ENCODE measurements at regions not wholly inside any gene's neighbourhood (a gene's known extent, or its start where the extent isn't known, plus 50 kb on each side); places are given as distances from the start of the nearest gene placed in this dataset.

- Mint-ChIP-seq H3K27ac (ENCODE audit: low read depth) (no peak overlapping the region), H3K4me1 (no peaks in the 10 kb centered on the region), H3K4me3 (no peak overlapping the region), H3K9me3 (peaks cover 15% of the 10 kb centered on the region), H3K36me3 (ENCODE audit: insufficient read depth) (no peaks in the 10 kb centered on the region), H3K27me3 (no peaks in the 10 kb centered on the region)
- no peak for ATAC-seq (replicated peaks; ENCODE audit: extremely low read depth, poor library complexity, severe bottlenecking)
- no peak for DNase-seq (ENCODE audit: low spot score in 2 of 2)
Measured at GRCh38 chr7:85480666-85481065, 293.8 kb upstream of the SEMA3D start.

- ATAC-seq (replicated peaks; ENCODE audit: extremely low read depth, poor library complexity, severe bottlenecking) (no peak), DNase-seq (ENCODE audit: low spot score in 2 of 2) (no peak)
- peaks cover 15% of the 10 kb centered on the region for H3K9me3 Mint-ChIP-seq
- H3K27ac Mint-ChIP-seq (ENCODE audit: low read depth) = no peak overlapping the region
- no peaks in the 10 kb centered on the region for H3K4me1 Mint-ChIP-seq
- no peaks in the 10 kb centered on the region for H3K36me3 Mint-ChIP-seq (ENCODE audit: insufficient read depth)
- no peaks in the 10 kb centered on the region for H3K27me3 Mint-ChIP-seq
- H3K4me3 Mint-ChIP-seq = no peak overlapping the region
Measured at GRCh38 chr7:85479918-85480643, 293.2 kb upstream of the SEMA3D start.

GRCh38 chr7:85478530-85478929 lies 291.7 kb upstream of the SEMA3D start:
- no peak for DNase-seq (ENCODE audit: low spot score in 2 of 2)
- Mint-ChIP-seq H3K27ac (ENCODE audit: low read depth) (no peak overlapping the region), H3K36me3 (ENCODE audit: insufficient read depth) (no peaks in the 10 kb centered on the region), H3K4me3 (no peak overlapping the region), H3K9me3 (peaks cover 15% of the 10 kb centered on the region), H3K27me3 (no peaks in the 10 kb centered on the region), H3K4me1 (no peaks in the 10 kb centered on the region)
- ATAC-seq (replicated peaks; ENCODE audit: extremely low read depth, poor library complexity, severe bottlenecking) = no peak

- no peak overlapping the region for H3K4me3 Mint-ChIP-seq
- no peaks in the 10 kb centered on the region for H3K4me1 Mint-ChIP-seq
- DNase-seq (ENCODE audit: low spot score in 2 of 2) (no peak), ATAC-seq (replicated peaks; ENCODE audit: extremely low read depth, poor library complexity, severe bottlenecking) (no peak)
- no peak overlapping the region for H3K27ac Mint-ChIP-seq (ENCODE audit: low read depth)
- no peaks in the 10 kb centered on the region for H3K36me3 Mint-ChIP-seq (ENCODE audit: insufficient read depth)
- H3K9me3 Mint-ChIP-seq = peaks cover 13% of the 10 kb centered on the region
- no peaks in the 10 kb centered on the region for H3K27me3 Mint-ChIP-seq
Measured at GRCh38 chr7:85475476-85475875, 288.6 kb upstream of the SEMA3D start.

DNA sequence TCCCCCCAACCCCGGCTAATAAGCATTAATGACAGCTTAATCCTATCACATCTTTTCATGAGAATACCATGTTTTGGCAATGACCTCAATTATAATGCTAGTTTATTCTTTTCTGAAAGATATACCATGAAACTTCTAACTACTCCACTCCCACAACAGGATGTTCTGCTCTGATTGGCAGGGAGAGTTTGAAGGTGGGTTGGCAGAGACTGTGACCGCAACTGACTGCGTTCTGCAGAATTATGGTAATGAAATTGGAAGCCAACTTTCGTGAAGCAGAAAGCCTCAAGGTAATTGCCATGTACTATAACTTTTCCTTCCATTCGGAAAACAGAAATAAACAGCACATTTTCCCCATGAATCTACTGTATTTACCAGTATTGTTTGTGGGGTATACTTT lies 288.2 kb upstream of the SEMA3D start:
- ATAC-seq (replicated peaks; ENCODE audit: extremely low read depth, poor library complexity, severe bottlenecking) (no peak), DNase-seq (ENCODE audit: low spot score in 2 of 2) (no peak)
- Mint-ChIP-seq H3K4me3 (no peak overlapping the region), H3K36me3 (ENCODE audit: insufficient read depth) (no peaks in the 10 kb centered on the region), H3K27ac (ENCODE audit: low read depth) (no peak overlapping the region), H3K4me1 (no peaks in the 10 kb centered on the region), H3K27me3 (no peaks in the 10 kb centered on the region), H3K9me3 (peaks cover 9% of the 10 kb centered on the region)

GRCh38 chr7:85474234-85474633 lies 287.4 kb upstream of the SEMA3D start:
- Mint-ChIP-seq H3K36me3 (ENCODE audit: insufficient read depth) (no peaks in the 10 kb centered on the region), H3K4me1 (no peaks in the 10 kb centered on the region), H3K9me3 (peaks cover 6% of the 10 kb centered on the region), H3K4me3 (no peak overlapping the region), H3K27me3 (no peaks in the 10 kb centered on the region), H3K27ac (ENCODE audit: low read depth) (no peak overlapping the region)
- DNase-seq (ENCODE audit: low spot score in 2 of 2) (no peak), ATAC-seq (replicated peaks; ENCODE audit: extremely low read depth, poor library complexity, severe bottlenecking) (no peak)

DNA sequence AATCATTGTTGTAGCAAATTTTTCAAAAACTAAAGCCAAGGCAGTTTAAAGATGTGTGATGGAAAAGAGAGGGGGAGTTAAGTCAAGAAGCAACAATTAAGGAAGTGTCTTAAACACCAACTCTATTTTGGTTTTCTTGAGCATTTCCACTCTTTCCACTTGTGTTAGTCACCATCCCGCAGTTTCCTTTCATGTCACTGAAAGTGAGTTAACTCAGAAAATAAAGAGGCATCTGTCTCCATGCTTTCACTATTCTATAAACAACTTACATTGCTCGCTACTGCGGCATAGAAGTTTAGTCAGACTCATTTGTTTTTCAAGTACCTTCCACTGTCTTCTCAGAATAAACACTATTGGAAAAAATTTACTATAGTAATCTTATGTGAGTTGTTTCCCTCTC lies 284.9 kb upstream of the SEMA3D start:
- DNase-seq (ENCODE audit: low spot score in 2 of 2) (no peak), ATAC-seq (replicated peaks; ENCODE audit: extremely low read depth, poor library complexity, severe bottlenecking) (no peak)
- no peaks in the 10 kb centered on the region for H3K4me1 Mint-ChIP-seq
- H3K4me3 Mint-ChIP-seq = no peak overlapping the region
- no peak overlapping the region for H3K27ac Mint-ChIP-seq (ENCODE audit: low read depth)
- peaks cover 2% of the 10 kb centered on the region for H3K36me3 Mint-ChIP-seq (ENCODE audit: insufficient read depth)
- H3K9me3 Mint-ChIP-seq = peaks cover 11% of the 10 kb centered on the region
- no peaks in the 10 kb centered on the region for H3K27me3 Mint-ChIP-seq

DNA sequence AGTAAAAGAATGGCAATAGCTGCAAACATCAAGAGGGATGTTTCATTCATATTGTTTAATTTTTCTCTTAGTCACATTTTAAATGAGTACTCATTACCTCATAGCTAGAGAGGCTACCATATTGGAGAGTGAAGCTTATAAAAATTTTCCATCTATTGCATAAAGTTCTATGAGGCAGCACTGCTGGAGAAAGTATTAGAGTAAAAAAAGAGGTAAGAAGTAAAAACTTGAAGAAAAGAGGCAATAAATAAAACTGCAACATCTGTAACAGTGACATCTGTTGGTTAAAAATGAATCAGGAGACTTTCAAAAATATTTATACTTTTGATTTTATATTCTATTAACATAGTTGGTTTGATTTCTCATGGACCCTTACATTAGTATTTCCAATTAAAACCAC lies 284.5 kb upstream of the SEMA3D start:
- Mint-ChIP-seq H3K9me3 (peaks cover 11% of the 10 kb centered on the region), H3K27ac (ENCODE audit: low read depth) (no peak overlapping the region), H3K27me3 (no peaks in the 10 kb centered on the region), H3K36me3 (ENCODE audit: insufficient read depth) (peaks cover 2% of the 10 kb centered on the region), H3K4me1 (no peaks in the 10 kb centered on the region), H3K4me3 (no peak overlapping the region)
- ATAC-seq (replicated peaks; ENCODE audit: extremely low read depth, poor library complexity, severe bottlenecking) (no peak), DNase-seq (ENCODE audit: low spot score in 2 of 2) (no peak)

DNA sequence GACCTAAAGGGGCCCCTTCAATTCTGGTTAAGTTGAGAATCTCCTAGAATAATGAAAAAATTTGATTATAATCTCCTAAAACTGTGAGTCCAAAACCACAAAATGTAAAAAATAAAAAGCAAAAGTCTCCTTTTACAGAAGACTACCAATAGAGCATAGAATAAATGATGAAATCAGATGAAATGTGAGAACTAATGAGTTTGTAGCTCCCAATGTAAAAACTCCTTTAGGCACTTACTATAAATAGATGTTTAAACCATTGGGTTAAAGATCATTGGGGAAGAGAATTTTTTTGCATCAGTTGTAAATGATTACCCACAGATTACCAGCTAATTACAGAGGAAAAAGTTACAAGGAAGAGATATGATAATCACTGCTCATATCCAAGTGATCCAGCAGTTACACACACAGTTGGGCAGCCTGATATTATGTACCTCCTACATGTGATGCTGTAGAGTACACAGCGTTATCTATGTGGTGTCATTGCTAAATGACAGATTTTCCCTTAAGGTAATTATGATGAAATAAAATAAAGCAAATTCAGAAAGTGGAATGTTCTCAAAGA lies 282.7 kb upstream of the SEMA3D start:
- Mint-ChIP-seq H3K36me3 (ENCODE audit: insufficient read depth) (peaks cover 2% of the 10 kb centered on the region), H3K27me3 (no peaks in the 10 kb centered on the region), H3K27ac (ENCODE audit: low read depth) (no peak overlapping the region), H3K4me1 (no peaks in the 10 kb centered on the region), H3K9me3 (peaks cover 11% of the 10 kb centered on the region), H3K4me3 (no peak overlapping the region)
- DNase-seq (ENCODE audit: low spot score in 2 of 2) (no peak), ATAC-seq (replicated peaks; ENCODE audit: extremely low read depth, poor library complexity, severe bottlenecking) (no peak)

GRCh38 chr7:85464042-85464651 lies 277.3 kb upstream of the SEMA3D start:
- Mint-ChIP-seq H3K4me3 (no peak overlapping the region), H3K27me3 (no peaks in the 10 kb centered on the region), H3K9me3 (peaks cover 6% of the 10 kb centered on the region), H3K4me1 (no peaks in the 10 kb centered on the region), H3K36me3 (ENCODE audit: insufficient read depth) (peaks cover 2% of the 10 kb centered on the region), H3K27ac (ENCODE audit: low read depth) (no peak overlapping the region)
- no peak for ATAC-seq (replicated peaks; ENCODE audit: extremely low read depth, poor library complexity, severe bottlenecking)
- no peak for DNase-seq (ENCODE audit: low spot score in 2 of 2)

DNA sequence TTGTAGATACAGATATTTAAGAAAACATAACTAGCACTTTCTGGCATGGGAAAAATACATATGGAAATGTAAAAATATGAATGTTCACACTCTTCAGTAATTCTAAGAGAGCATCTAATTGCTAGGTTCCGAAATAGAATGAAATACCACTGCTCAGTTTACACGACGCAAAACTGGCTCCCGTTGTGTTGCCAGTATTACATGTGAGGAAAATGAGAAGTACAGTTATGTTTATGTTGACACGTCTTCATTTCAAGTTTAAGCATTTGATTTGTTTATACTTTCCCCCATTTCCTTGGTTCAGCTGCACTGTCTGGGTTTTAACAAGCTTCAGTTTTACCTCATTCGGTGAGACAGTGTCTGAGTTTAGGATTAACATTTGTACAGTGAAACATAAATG lies 275.8 kb upstream of the SEMA3D start:
- DNase-seq (ENCODE audit: low spot score in 2 of 2) (no peak), ATAC-seq (replicated peaks; ENCODE audit: extremely low read depth, poor library complexity, severe bottlenecking) (no peak)
- Mint-ChIP-seq H3K36me3 (ENCODE audit: insufficient read depth) (peaks cover 2% of the 10 kb centered on the region), H3K9me3 (peaks cover 5% of the 10 kb centered on the region), H3K4me1 (no peaks in the 10 kb centered on the region), H3K4me3 (no peak overlapping the region), H3K27ac (ENCODE audit: low read depth) (no peak overlapping the region), H3K27me3 (no peaks in the 10 kb centered on the region)

- Mint-ChIP-seq H3K9me3 (peaks cover 11% of the 10 kb centered on the region), H3K27ac (ENCODE audit: low read depth) (no peak overlapping the region), H3K4me1 (no peaks in the 10 kb centered on the region), H3K36me3 (ENCODE audit: insufficient read depth) (no peaks in the 10 kb centered on the region), H3K27me3 (no peaks in the 10 kb centered on the region), H3K4me3 (no peak overlapping the region)
- no peak for DNase-seq (ENCODE audit: low spot score in 2 of 2)
- ATAC-seq (replicated peaks; ENCODE audit: extremely low read depth, poor library complexity, severe bottlenecking) = no peak
Measured at GRCh38 chr7:85457911-85458310, 271.1 kb upstream of the SEMA3D start.

DNA sequence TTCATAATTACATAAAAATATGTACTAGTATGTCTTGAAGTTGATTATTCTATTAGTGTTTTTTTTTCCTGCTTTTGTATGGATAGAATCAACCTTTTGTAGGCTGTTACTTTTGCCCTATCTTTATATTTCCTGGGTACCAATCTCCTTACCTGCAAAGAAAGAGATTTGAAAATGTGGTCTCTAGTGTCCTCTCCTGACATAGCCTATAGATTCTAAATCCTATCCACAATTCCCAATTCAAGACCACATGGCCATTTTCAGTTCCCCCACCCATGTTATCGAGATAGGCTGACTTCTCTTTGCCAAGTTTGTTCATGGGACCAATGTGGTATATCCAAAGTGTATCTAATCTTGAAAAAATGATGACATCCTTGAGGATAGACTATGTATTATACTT lies 269.4 kb upstream of the SEMA3D start:
- H3K27me3 Mint-ChIP-seq = no peaks in the 10 kb centered on the region
- H3K36me3 Mint-ChIP-seq (ENCODE audit: insufficient read depth) = no peaks in the 10 kb centered on the region
- no peaks in the 10 kb centered on the region for H3K4me1 Mint-ChIP-seq
- no peak for DNase-seq (ENCODE audit: low spot score in 2 of 2)
- no peak for ATAC-seq (replicated peaks; ENCODE audit: extremely low read depth, poor library complexity, severe bottlenecking)
- no peak overlapping the region for H3K27ac Mint-ChIP-seq (ENCODE audit: low read depth)
- H3K4me3 Mint-ChIP-seq = no peak overlapping the region
- peaks cover 11% of the 10 kb centered on the region for H3K9me3 Mint-ChIP-seq
